Natural killer cell treated with Interleukin-12 subunit alpha and Interleukin-12 subunit beta and Interleukin-15 and Interleukin-18, amount 100 ng/mL, for 72 hours (primary cell): ENCODE measurements at regions not wholly inside any gene's neighbourhood (a gene's known extent, or its start where the extent isn't known, plus 50 kb on each side); places are given as distances from the start of the nearest gene placed in this dataset.

ENCODE experiments used
- ATAC-seq, 2 donors: fragments of 150-1000 bp; cut with Tn5 transposase in 1 of 2; sonication (Bioruptor Pico), chemical (Tn5 transposase) in 1 of 2; 2 replicates each; pipeline ENCODE4 v1.10.0; 2021
- DNase-seq: peaks from one replicate; pipeline ENCODE4 v3.0.0; 2022; ENCODE audit warnings: low spot score
- H3K27ac Mint-ChIP-seq, 2 donors: 1 replicate in 1 of 2; 2 replicates in 1 of 2; pipeline ENCODE4 v1.8.0; 2022; ENCODE audit warnings: mixed read lengths in 2 of 2, mild to moderate bottlenecking in 1 of 2, moderate library complexity in 1 of 2
- H3K27me3 Mint-ChIP-seq, 2 donors: 1 replicate in 1 of 2; 2 replicates in 1 of 2; pipeline ENCODE4 v1.8.0; 2022; ENCODE audit warnings: mixed read lengths in 2 of 2
- H3K36me3 Mint-ChIP-seq: one replicate; pipeline ENCODE4 v1.8.0; 2022; ENCODE audit warnings: mixed read lengths
- H3K4me1 Mint-ChIP-seq, 2 donors: 1 replicate in 1 of 2; 2 replicates in 1 of 2; pipeline ENCODE4 v1.8.0; 2022; ENCODE audit warnings: low read depth in 2 of 2, mixed read lengths in 2 of 2, mild to moderate bottlenecking in 1 of 2
- H3K4me3 Mint-ChIP-seq: one replicate; pipeline ENCODE4 v1.8.0; 2022; ENCODE audit warnings: mixed read lengths
- H3K9me3 Mint-ChIP-seq: 2 replicates; pipeline ENCODE4 v1.8.0; 2022; ENCODE audit warnings: mixed read lengths

GRCh38 chr10:113333313-113333712 lies 219.5 kb upstream of the HABP2 start:
- Mint-ChIP-seq H3K36me3 (peaks cover 4% of the 10 kb centered on the region), H3K4me3 (no peak overlapping the region), H3K9me3 (no peaks in the 10 kb centered on the region), H3K4me1 (no peaks in the 10 kb centered on the region), H3K27me3 (peaks cover 4 to 27% of the 10 kb centered on the region in 2 donors), H3K27ac (no peak overlapping the region)
- no peak for DNase-seq
- ATAC-seq = no peak

- no peaks in the 10 kb centered on the region for H3K9me3 Mint-ChIP-seq
- H3K27me3 Mint-ChIP-seq = peaks cover 10 to 31% of the 10 kb centered on the region in 2 donors
- H3K36me3 Mint-ChIP-seq = peaks cover 4% of the 10 kb centered on the region
- no peak overlapping the region for H3K4me3 Mint-ChIP-seq
- H3K4me1 Mint-ChIP-seq = no peaks in the 10 kb centered on the region
- no peak for DNase-seq
- ATAC-seq = no peak
- no peak overlapping the region for H3K27ac Mint-ChIP-seq
Measured at GRCh38 chr10:113335592-113335991, 217.3 kb upstream of the HABP2 start.

- Mint-ChIP-seq H3K4me1 (no peaks in the 10 kb centered on the region), H3K9me3 (no peaks in the 10 kb centered on the region), H3K27me3 (peaks cover 10 to 31% of the 10 kb centered on the region in 2 donors), H3K4me3 (no peak overlapping the region), H3K36me3 (peaks cover 4% of the 10 kb centered on the region), H3K27ac (no peak overlapping the region)
- no peak for ATAC-seq
- no peak for DNase-seq
Measured at GRCh38 chr10:113336549-113337130, 216.2 kb upstream of the HABP2 start.

DNA sequence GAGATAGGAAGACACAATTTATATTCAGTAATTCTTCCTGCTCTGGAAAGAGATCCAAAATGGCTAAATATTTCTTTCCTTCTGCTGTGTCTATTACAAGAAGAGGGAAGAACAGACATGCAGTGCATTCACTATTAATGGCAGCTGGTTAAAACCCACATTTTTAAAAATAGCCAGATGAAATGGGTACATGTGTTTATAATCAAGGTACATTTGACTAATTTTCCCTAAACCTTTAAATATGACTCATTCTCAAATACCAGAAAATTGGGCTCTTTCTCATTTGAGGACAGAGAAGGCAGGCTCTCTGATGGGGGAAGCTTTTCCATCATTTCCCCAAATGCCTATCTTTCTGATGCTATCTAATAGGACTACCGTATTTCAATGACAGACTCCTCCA lies 215.7 kb upstream of the HABP2 start:
- H3K27me3 Mint-ChIP-seq = peaks cover 10 to 31% of the 10 kb centered on the region in 2 donors
- H3K4me1 Mint-ChIP-seq = no peaks in the 10 kb centered on the region
- H3K9me3 Mint-ChIP-seq = no peaks in the 10 kb centered on the region
- no peak overlapping the region for H3K4me3 Mint-ChIP-seq
- no peak for DNase-seq
- H3K27ac Mint-ChIP-seq = no peak overlapping the region
- peaks cover 4% of the 10 kb centered on the region for H3K36me3 Mint-ChIP-seq
- no peak for ATAC-seq

DNA sequence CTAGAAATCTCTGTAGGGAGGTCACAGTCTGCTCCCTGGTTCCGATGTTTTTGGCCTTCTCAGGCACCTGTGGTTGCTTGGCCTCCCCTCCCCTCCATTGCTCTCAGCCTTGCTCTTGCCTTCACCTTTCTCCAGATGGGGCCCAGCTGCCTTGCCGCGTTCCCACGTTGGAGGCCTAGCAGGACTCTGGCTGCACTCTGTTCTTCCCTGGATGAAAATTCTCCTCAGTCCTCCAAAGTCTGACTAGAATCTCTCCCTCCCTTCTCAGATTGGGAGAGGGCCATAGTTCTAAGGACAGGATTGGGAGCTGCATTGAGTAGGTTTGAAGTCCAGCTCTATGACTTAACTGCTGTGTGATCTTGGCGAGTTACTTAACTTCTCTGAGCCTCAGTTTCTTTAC lies 213.7 kb upstream of the HABP2 start:
- no peaks in the 10 kb centered on the region for H3K4me1 Mint-ChIP-seq
- no peak for ATAC-seq
- H3K27ac Mint-ChIP-seq = no peak overlapping the region
- peaks cover 11 to 20% of the 10 kb centered on the region in 2 donors for H3K27me3 Mint-ChIP-seq
- DNase-seq = no peak
- H3K9me3 Mint-ChIP-seq = no peaks in the 10 kb centered on the region
- H3K36me3 Mint-ChIP-seq = peaks cover 4% of the 10 kb centered on the region
- H3K4me3 Mint-ChIP-seq = no peak overlapping the region

DNA sequence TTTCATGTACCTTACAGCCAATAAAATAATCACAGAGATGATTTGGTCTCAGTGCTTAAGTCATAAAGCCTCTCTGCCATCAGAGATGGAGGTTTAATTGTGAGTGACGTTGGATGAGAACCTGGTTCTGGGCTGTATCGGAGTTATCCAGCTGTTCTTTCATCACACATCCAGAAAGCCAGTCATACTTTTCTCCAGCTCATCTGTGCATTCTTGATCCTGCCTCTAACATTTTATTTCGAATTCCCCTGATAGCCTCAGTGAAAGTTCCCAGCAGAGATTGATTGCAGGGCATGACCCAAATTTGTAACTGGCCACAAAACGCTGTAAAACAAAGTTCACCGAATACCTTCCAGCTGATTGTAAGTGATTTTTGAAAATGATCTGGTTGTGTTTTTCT lies 212.6 kb upstream of the HABP2 start:
- no peaks in the 10 kb centered on the region for H3K4me1 Mint-ChIP-seq
- no peak overlapping the region for H3K4me3 Mint-ChIP-seq

DNA sequence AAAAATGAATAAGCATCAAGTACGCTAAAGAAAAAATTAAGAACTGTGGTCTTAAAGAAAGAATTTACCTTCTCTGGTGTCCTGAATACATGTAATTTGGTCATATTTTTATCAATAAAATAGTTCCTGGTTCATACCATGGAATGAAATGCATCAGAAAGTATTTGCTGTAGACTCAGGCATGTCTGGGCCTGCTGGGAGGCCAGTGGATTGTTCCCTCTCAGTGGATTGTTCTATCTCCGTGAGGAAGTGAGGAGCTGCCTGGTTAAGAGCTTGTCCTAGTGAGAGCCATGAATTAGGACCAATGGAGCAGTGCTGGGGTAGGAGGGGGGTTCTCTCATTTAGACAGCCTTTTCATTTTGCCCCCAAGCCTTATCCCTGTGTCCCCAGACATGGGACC lies 211.7 kb upstream of the HABP2 start:
- H3K4me3 Mint-ChIP-seq = no peak overlapping the region
- H3K9me3 Mint-ChIP-seq = no peaks in the 10 kb centered on the region
- H3K27ac Mint-ChIP-seq = no peak overlapping the region
- peaks cover 7 to 11% of the 10 kb centered on the region in 2 donors for H3K27me3 Mint-ChIP-seq
- ATAC-seq (no peak), DNase-seq (no peak)
- H3K4me1 Mint-ChIP-seq = no peaks in the 10 kb centered on the region
- no peaks in the 10 kb centered on the region for H3K36me3 Mint-ChIP-seq

More for the DNA sequence above, 212.6 kb upstream of the HABP2 start:
- Mint-ChIP-seq H3K27ac (no peak overlapping the region), H3K27me3 (peaks cover 7 to 11% of the 10 kb centered on the region in 2 donors), H3K36me3 (no peaks in the 10 kb centered on the region), H3K9me3 (no peaks in the 10 kb centered on the region)
- ATAC-seq (no peak), DNase-seq (no peak)

DNA sequence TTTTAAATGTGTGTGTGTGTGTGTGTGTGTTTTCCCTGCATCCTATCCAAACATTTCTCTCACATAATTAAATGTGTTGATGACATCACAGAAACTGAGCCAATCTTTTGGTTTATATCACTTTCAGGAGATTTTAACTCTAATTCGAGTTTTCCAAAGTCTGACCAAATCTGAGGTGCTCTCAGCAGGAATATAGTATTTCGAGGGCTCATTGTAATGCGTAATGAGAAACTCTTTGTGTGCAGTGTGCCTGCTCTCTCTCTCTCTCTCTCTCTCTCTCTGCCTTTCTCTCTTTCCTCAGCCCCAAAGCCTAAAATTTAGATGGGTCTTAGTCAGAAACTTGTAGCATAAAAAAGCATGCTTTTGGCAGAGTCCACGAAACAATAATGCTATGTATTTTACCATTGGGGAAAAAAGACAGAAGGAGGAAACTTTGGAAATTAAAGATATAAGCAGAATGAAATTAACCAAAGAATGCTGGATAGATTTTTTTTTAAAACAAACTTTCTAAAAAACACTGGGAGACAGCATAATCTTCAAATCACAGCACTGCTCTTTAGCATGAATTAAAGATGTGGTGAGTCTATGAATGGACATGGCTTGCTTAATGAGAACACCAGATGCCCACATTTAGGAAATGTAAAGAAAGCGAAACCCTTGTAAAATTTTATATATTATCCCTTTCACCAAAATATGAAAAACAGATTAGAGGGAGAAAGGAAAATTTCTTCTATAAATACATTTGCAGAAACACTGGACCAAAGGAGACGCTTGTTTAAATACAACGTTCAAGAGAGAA lies 206.8 kb upstream of the HABP2 start:
- H3K27me3 Mint-ChIP-seq = peaks cover 7 to 10% of the 10 kb centered on the region in 2 donors
- no peaks in the 10 kb centered on the region for H3K36me3 Mint-ChIP-seq

GRCh38 chr10:113347508-113347907 lies 205.3 kb upstream of the HABP2 start:
- Mint-ChIP-seq H3K27me3 (peaks cover 7 to 10% of the 10 kb centered on the region in 2 donors), H3K36me3 (no peaks in the 10 kb centered on the region), H3K27ac (no peak overlapping the region), H3K4me3 (no peak overlapping the region), H3K9me3 (no peaks in the 10 kb centered on the region), H3K4me1 (no peaks in the 10 kb centered on the region)
- DNase-seq (no peak), ATAC-seq (no peak)

More for the DNA sequence above, 206.8 kb upstream of the HABP2 start:
- no peaks in the 10 kb centered on the region for H3K9me3 Mint-ChIP-seq
- no peaks in the 10 kb centered on the region for H3K4me1 Mint-ChIP-seq
- DNase-seq (no peak), ATAC-seq (no peak)
- H3K4me3 Mint-ChIP-seq = no peak overlapping the region
- H3K27ac Mint-ChIP-seq = no peak overlapping the region

DNA sequence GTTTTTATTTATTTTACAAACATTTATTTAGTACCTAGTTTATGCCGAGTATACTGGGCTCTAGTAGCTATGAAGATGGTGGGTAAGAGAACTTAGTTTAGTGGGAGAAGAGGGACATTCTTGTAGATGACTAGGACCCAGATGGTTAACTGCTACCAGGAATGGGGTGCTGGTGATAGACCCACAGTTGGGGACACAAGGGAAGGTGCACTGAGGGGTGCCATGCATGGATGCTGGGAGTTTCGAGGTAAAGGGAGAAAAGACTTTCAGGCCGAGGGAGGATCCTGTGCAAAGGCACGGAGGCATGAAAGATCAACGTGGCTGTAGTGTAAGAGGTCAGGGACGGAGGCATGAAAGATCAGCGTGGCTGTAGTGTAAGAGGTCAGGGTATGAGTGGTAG lies 204.2 kb upstream of the HABP2 start:
- Mint-ChIP-seq H3K27ac (no peak overlapping the region), H3K9me3 (no peaks in the 10 kb centered on the region), H3K4me3 (no peak overlapping the region), H3K27me3 (peaks cover 7 to 10% of the 10 kb centered on the region in 2 donors), H3K4me1 (no peaks in the 10 kb centered on the region), H3K36me3 (no peaks in the 10 kb centered on the region)
- ATAC-seq (no peak), DNase-seq (no peak)

DNA sequence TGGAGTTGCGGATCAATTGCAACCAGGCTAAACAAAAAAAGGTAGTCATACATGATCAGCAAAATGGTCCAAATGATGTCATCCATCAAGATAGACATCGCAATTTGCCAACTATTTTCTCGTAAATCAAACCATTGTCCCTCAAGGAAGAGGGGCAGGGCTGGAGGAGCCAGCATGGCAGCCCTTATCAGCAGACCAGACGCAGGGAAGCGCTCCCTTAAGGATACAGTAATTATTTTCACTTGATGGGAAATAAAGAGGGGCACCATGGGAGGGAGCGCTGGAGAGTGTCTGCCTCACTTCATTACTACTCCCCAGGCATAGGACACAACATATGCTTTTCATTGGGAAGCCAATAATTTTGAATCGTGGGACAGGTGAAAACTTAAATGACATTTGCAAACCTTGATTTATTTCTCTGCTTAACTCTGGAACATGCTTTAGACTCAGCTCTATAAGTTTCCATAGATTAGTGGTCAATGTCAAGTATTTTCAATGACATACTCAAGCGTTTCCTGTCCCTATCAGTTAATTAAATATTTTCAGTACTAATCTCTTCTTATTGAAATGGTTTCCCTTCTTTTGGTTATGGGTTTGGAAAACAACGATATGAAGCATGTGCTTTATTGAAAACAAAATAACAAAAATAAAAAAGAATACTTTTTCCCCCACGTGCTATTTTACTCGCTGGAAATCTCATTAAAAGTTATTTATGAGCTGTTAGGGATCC lies 202.4 kb upstream of the HABP2 start:
- Mint-ChIP-seq H3K9me3 (no peaks in the 10 kb centered on the region), H3K27ac (no peak overlapping the region), H3K4me1 (no peaks in the 10 kb centered on the region), H3K4me3 (no peak overlapping the region), H3K36me3 (no peaks in the 10 kb centered on the region), H3K27me3 (peaks cover 10% of the 10 kb centered on the region in 2 donors)
- no peak for DNase-seq
- ATAC-seq = no peak

DNA sequence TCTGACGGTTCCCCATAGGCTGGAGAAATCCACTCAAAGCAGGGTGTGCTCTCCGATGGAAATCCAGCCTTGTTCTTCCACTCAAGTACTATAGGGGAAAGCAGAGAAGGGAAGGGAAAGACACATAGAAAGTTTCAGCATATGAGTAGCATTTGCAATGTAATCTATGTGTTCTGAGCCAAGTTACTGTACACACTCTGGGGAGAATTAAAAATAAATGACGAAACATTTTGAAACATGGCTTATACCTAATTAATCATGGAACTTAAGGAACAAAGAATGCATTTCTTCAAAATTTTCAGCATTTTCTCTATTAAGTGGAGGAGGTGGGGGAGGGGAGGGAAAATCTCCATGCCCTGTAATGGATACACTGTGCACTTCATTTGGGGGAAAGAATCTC lies 198.1 kb upstream of the HABP2 start:
- Mint-ChIP-seq H3K9me3 (no peaks in the 10 kb centered on the region), H3K4me3 (no peak overlapping the region), H3K27me3 (peaks cover 0 to 14% of the 10 kb centered on the region in 2 donors), H3K36me3 (no peaks in the 10 kb centered on the region), H3K4me1 (no peaks in the 10 kb centered on the region), H3K27ac (no peak overlapping the region)
- DNase-seq = no peak
- ATAC-seq = no peak

GRCh38 chr10:113356794-113357680 lies 195.8 kb upstream of the HABP2 start:
- Mint-ChIP-seq H3K36me3 (no peaks in the 10 kb centered on the region), H3K9me3 (no peaks in the 10 kb centered on the region), H3K4me3 (no peak overlapping the region), H3K27ac (no peak overlapping the region), H3K27me3 (peaks cover 10 to 19% of the 10 kb centered on the region in 2 donors), H3K4me1 (no peaks in the 10 kb centered on the region)
- no peak for ATAC-seq
- no peak for DNase-seq
